ENCODE measurements at regions not wholly inside any gene's neighbourhood (a gene's known extent, or its start where the extent isn't known, plus 50 kb on each side); places are given as distances from the start of the nearest gene placed in this dataset.

GRCh38 chr13:85441364-85441763, 357.9 kb downstream of the SLITRK6 start:
- TF ChIP-seq, protein P1, sequence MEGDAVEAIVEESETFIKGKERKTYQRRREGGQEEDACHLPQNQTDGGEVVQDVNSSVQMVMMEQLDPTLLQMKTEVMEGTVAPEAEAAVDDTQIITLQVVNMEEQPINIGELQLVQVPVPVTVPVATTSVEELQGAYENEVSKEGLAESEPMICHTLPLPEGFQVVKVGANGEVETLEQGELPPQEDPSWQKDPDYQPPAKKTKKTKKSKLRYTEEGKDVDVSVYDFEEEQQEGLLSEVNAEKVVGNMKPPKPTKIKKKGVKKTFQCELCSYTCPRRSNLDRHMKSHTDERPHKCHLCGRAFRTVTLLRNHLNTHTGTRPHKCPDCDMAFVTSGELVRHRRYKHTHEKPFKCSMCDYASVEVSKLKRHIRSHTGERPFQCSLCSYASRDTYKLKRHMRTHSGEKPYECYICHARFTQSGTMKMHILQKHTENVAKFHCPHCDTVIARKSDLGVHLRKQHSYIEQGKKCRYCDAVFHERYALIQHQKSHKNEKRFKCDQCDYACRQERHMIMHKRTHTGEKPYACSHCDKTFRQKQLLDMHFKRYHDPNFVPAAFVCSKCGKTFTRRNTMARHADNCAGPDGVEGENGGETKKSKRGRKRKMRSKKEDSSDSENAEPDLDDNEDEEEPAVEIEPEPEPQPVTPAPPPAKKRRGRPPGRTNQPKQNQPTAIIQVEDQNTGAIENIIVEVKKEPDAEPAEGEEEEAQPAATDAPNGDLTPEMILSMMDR (conservative IDR thresholded peaks at IDR 0.05; ENCODE audit: low read length): no peak
- no peak for TF ChIP-seq EZH2phosphoT487 (IDR thresholded peaks at IDR 0.05; ENCODE audit: borderline replicate concordance, low read depth, low read length)
